Osteocyte (in vitro differentiated cells): ENCODE measurements at regions not wholly inside any gene's neighbourhood (a gene's known extent, or its start where the extent isn't known, plus 50 kb on each side); places are given as distances from the start of the nearest gene placed in this dataset.

Experiments used
- DNase-seq: peaks from one replicate; pipeline ENCODE4 v3.0.0; 2021; ENCODE audit warnings: mixed read lengths; ENCODE audit not compliant: unreplicated experiment; ENCODE audit errors: extremely low spot score
- H3K27ac Mint-ChIP-seq: one replicate; pipeline ENCODE4 v1.8.0; 2021; ENCODE audit warnings: mild to moderate bottlenecking, mixed read lengths; ENCODE audit not compliant: unreplicated experiment
- H3K27me3 Mint-ChIP-seq: one replicate; pipeline ENCODE4 v1.8.0; 2021; ENCODE audit warnings: mixed read lengths; ENCODE audit not compliant: unreplicated experiment
- H3K36me3 Mint-ChIP-seq: one replicate; pipeline ENCODE4 v1.8.0; 2021; ENCODE audit warnings: mixed read lengths; ENCODE audit not compliant: unreplicated experiment
- H3K4me1 Mint-ChIP-seq: one replicate; pipeline ENCODE4 v1.8.0; 2021; ENCODE audit warnings: mixed read lengths; ENCODE audit not compliant: unreplicated experiment
- H3K4me3 Mint-ChIP-seq: one replicate; pipeline ENCODE4 v1.8.0; 2021; ENCODE audit warnings: mild to moderate bottlenecking, moderate library complexity, mixed read lengths; ENCODE audit not compliant: unreplicated experiment
- H3K9me3 Mint-ChIP-seq: one replicate; pipeline ENCODE4 v1.8.0; 2021; ENCODE audit warnings: mixed read lengths; ENCODE audit not compliant: unreplicated experiment
- CTCF ChIP-seq: fragments of 200-600 bp; sonication (generic); IDR thresholded peaks from 2 replicates; pipeline ENCODE4 v1.5.0; 2021; ENCODE audit warnings: antibody characterized with exemption, mild to moderate bottlenecking, moderate library complexity

GRCh38 chr14:53390008-53390407 lies 236.9 kb upstream of the DDHD1 start:
- Mint-ChIP-seq H3K27ac (no peak overlapping the region), H3K9me3 (peaks cover 9% of the 10 kb centered on the region), H3K4me1 (peaks cover 11% of the 10 kb centered on the region), H3K4me3 (no peak overlapping the region), H3K27me3 (peaks cover 16% of the 10 kb centered on the region), H3K36me3 (peaks cover 5% of the 10 kb centered on the region)
- TF ChIP-seq CTCF, result no peak
- DNase-seq, result no peak

GRCh38 chr14:53389202-53389601 lies 236.1 kb upstream of the DDHD1 start:
- H3K9me3 Mint-ChIP-seq, result peaks cover 2% of the 10 kb centered on the region
- no peak for DNase-seq
- no peak for TF ChIP-seq CTCF
- H3K27me3 Mint-ChIP-seq, result peaks cover 16% of the 10 kb centered on the region
- peaks cover 2% of the 10 kb centered on the region for H3K36me3 Mint-ChIP-seq
- H3K27ac Mint-ChIP-seq, result no peak overlapping the region
- H3K4me3 Mint-ChIP-seq, result no peak overlapping the region
- peaks cover 11% of the 10 kb centered on the region for H3K4me1 Mint-ChIP-seq

- H3K27ac Mint-ChIP-seq, result no peak overlapping the region
- no peaks in the 10 kb centered on the region for H3K9me3 Mint-ChIP-seq
- peaks cover 19% of the 10 kb centered on the region for H3K27me3 Mint-ChIP-seq
- H3K36me3 Mint-ChIP-seq, result no peaks in the 10 kb centered on the region
- no peak overlapping the region for H3K4me3 Mint-ChIP-seq
- DNase-seq, result no peak
- TF ChIP-seq CTCF, result no peak
- H3K4me1 Mint-ChIP-seq, result peaks cover 3% of the 10 kb centered on the region
These were observed 233.2 kb upstream of the DDHD1 start for GRCh38 chr14:53386362-53386761.

- peaks cover 8% of the 10 kb centered on the region for H3K4me1 Mint-ChIP-seq
These were observed 231.4 kb upstream of the DDHD1 start for GRCh38 chr14:53384536-53384935.

GRCh38 chr14:53384073-53384472 lies 230.9 kb upstream of the DDHD1 start:
- Mint-ChIP-seq H3K4me1 (peaks cover 8% of the 10 kb centered on the region), H3K27me3 (peaks cover 19% of the 10 kb centered on the region)

More at GRCh38 chr14:53384536-53384935, 231.4 kb upstream of the DDHD1 start:
- Mint-ChIP-seq H3K27ac (no peak overlapping the region), H3K9me3 (no peaks in the 10 kb centered on the region), H3K4me3 (no peak overlapping the region), H3K27me3 (peaks cover 19% of the 10 kb centered on the region), H3K36me3 (no peaks in the 10 kb centered on the region)
- no peak for DNase-seq
- TF ChIP-seq CTCF, result no peak

More at GRCh38 chr14:53384073-53384472, 230.9 kb upstream of the DDHD1 start:
- H3K9me3 Mint-ChIP-seq, result no peaks in the 10 kb centered on the region
- H3K36me3 Mint-ChIP-seq, result no peaks in the 10 kb centered on the region
- DNase-seq, result no peak
- H3K27ac Mint-ChIP-seq, result no peak overlapping the region
- TF ChIP-seq CTCF, result no peak
- H3K4me3 Mint-ChIP-seq, result no peak overlapping the region
